ENCODE measurements at regions not wholly inside any gene's neighbourhood (a gene's known extent, or its start where the extent isn't known, plus 50 kb on each side); places are given as distances from the start of the nearest gene placed in this dataset.

DNA sequence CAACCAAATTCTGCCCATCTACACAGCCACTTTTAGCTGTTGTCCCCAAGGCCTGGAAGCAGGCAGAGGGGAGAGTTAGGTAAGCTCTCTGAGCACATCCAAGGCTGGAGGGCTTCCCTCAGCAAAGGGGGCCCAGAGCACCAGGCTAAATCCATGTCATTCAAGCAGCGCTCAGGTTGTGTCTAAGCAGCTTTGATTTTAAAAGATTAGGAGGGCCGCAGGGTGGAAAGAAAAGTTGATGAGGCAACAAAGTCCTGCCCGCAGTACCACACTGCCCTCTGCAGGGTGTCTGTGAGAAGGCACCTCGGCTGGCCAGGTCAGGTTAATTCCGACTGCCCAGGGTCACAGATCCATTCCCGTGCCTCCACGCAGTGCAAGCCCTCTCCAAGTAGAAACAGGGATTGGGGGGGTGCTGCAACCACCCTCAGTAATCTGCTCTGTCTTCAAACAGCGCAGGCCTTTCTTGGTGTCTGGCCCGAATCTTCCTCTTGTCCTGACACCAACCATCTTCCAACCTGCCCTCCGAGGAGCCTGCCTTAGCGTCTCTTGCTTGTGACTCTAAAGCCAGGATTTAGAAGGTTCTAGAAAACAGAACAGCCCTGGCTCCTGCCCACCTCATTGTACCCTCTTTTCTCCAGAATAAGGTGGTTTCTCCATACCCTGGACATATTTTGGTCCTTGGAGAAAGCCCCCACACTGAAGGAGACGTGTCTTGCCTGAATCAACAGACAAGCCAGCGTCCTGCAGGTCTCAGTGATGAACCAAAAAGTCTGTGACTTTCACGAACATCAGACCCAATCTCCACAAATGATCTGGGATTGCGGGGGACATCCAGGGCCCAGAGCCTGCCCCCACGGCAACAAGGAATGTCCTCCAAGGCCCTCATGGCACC lies 289.2 kb downstream of the TNS1 start (continued):
- TF ChIP-seq, protein P1, sequence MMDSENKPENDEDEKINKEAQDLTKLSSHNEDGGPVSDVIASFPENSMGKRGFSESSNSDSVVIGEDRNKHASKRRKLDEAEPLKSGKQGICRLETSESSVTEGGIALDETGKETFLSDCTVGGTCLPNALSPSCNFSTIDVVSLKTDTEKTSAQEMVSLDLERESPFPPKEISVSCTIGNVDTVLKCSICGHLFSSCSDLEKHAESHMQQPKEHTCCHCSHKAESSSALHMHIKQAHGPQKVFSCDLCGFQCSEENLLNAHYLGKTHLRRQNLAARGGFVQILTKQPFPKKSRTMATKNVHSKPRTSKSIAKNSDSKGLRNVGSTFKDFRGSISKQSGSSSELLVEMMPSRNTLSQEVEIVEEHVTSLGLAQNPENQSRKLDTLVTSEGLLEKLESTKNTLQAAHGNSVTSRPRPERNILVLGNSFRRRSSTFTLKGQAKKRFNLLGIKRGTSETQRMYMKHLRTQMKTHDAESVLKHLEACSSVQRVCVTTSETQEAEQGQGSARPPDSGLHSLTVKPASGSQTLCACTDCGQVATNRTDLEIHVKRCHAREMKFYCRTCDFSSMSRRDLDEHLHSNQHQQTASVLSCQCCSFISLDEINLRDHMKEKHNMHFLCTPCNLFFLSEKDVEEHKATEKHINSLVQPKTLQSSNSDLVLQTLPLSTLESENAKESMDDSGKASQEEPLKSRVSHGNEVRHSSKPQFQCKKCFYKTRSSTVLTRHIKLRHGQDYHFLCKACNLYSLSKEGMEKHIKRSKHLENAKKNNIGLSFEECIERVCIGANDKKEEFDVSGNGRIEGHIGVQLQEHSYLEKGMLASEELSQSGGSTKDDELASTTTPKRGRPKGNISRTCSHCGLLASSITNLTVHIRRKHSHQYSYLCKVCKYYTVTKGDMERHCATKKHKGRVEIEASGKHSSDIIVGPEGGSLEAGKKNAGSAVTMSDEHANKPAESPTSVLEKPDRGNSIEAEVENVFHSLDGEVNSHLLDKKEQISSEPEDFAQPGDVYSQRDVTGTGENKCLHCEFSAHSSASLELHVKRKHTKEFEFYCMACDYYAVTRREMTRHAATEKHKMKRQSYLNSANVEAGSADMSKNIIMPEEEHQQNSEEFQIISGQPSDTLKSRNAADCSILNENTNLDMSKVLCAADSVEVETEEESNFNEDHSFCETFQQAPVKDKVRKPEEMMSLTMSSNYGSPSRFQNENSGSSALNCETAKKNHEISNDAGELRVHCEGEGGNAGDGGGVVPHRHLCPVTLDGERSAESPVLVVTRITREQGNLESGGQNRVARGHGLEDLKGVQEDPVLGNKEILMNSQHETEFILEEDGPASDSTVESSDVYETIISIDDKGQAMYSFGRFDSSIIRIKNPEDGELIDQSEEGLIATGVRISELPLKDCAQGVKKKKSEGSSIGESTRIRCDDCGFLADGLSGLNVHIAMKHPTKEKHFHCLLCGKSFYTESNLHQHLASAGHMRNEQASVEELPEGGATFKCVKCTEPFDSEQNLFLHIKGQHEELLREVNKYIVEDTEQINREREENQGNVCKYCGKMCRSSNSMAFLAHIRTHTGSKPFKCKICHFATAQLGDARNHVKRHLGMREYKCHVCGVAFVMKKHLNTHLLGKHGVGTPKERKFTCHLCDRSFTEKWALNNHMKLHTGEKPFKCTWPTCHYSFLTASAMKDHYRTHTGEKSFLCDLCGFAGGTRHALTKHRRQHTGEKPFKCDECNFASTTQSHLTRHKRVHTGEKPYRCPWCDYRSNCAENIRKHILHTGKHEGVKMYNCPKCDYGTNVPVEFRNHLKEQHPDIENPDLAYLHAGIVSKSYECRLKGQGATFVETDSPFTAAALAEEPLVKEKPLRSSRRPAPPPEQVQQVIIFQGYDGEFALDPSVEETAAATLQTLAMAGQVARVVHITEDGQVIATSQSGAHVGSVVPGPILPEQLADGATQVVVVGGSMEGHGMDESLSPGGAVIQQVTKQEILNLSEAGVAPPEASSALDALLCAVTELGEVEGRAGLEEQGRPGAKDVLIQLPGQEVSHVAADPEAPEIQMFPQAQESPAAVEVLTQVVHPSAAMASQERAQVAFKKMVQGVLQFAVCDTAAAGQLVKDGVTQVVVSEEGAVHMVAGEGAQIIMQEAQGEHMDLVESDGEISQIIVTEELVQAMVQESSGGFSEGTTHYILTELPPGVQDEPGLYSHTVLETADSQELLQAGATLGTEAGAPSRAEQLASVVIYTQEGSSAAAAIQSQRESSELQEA (CRISPR knock-in tag; IDR thresholded peaks at IDR 0.05; ENCODE audit: not compliant biosample characterization), result no peak
- TF ChIP-seq ZNF264 (CRISPR knock-in tag; IDR thresholded peaks at IDR 0.05) (0 out of 2 replicates have a peak, but pooled peaks have one; percentile 30), ZNF558 (CRISPR knock-in tag; IDR thresholded peaks at IDR 0.05; ENCODE audit: borderline replicate concordance) (no peak), IRF9 (CRISPR knock-in tag; IDR thresholded peaks at IDR 0.05; ENCODE audit: borderline replicate concordance) (peak; percentile 55; the same call in 1 of the 2 replicates), ZNF224 (CRISPR knock-in tag; IDR thresholded peaks at IDR 0.05) (no peak), JUND (CRISPR knock-in tag; IDR thresholded peaks at IDR 0.05) (no peak), HOXD1 (CRISPR knock-in tag; IDR thresholded peaks at IDR 0.05) (0 out of 2 replicates have a peak, but pooled peaks have one; percentile 40), ARNT2 (CRISPR knock-in tag; IDR thresholded peaks at IDR 0.05; ENCODE audit: low read depth) (0 out of 2 replicates have a peak, but pooled peaks have one; percentile 3)
- TF ChIP-seq, protein P2, sequence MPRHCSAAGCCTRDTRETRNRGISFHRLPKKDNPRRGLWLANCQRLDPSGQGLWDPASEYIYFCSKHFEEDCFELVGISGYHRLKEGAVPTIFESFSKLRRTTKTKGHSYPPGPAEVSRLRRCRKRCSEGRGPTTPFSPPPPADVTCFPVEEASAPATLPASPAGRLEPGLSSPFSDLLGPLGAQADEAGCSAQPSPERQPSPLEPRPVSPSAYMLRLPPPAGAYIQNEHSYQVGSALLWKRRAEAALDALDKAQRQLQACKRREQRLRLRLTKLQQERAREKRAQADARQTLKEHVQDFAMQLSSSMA (CRISPR knock-in tag; IDR thresholded peaks at IDR 0.05), result no peak
- TF ChIP-seq, protein P3, sequence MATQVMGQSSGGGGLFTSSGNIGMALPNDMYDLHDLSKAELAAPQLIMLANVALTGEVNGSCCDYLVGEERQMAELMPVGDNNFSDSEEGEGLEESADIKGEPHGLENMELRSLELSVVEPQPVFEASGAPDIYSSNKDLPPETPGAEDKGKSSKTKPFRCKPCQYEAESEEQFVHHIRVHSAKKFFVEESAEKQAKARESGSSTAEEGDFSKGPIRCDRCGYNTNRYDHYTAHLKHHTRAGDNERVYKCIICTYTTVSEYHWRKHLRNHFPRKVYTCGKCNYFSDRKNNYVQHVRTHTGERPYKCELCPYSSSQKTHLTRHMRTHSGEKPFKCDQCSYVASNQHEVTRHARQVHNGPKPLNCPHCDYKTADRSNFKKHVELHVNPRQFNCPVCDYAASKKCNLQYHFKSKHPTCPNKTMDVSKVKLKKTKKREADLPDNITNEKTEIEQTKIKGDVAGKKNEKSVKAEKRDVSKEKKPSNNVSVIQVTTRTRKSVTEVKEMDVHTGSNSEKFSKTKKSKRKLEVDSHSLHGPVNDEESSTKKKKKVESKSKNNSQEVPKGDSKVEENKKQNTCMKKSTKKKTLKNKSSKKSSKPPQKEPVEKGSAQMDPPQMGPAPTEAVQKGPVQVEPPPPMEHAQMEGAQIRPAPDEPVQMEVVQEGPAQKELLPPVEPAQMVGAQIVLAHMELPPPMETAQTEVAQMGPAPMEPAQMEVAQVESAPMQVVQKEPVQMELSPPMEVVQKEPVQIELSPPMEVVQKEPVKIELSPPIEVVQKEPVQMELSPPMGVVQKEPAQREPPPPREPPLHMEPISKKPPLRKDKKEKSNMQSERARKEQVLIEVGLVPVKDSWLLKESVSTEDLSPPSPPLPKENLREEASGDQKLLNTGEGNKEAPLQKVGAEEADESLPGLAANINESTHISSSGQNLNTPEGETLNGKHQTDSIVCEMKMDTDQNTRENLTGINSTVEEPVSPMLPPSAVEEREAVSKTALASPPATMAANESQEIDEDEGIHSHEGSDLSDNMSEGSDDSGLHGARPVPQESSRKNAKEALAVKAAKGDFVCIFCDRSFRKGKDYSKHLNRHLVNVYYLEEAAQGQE (IDR thresholded peaks at IDR 0.05; ENCODE audit: borderline replicate concordance in 1 of 2, low read depth in 1 of 2, low read length in 2 of 2), result no peak
- TF ChIP-seq, protein P4, sequence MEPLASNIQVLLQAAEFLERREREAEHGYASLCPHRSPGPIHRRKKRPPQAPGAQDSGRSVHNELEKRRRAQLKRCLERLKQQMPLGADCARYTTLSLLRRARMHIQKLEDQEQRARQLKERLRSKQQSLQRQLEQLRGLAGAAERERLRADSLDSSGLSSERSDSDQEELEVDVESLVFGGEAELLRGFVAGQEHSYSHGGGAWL (CRISPR knock-in tag; IDR thresholded peaks at IDR 0.05), result no peak
